Left ventricle myocardium inferior (tissue), 1 donor: ENCODE measurements at regions not wholly inside any gene's neighbourhood (a gene's known extent, or its start where the extent isn't known, plus 50 kb on each side); places are given as distances from the start of the nearest gene placed in this dataset.

Experiments used
- DNase-seq: peaks from one replicate; pipeline ENCODE4 v3.0.0-alpha.2; 2020
- H3K27ac ChIP-seq: fragments of 200-600 bp; replicated peaks from 2 replicates; pipeline ENCODE4 v1.8.0; 2021
- H3K27me3 ChIP-seq: fragments of 200-600 bp; 2 replicates; pipeline ENCODE4 v1.8.0; 2021; ENCODE audit warnings: low read depth
- H3K36me3 ChIP-seq: fragments of 200-600 bp; 2 replicates; pipeline ENCODE4 v1.8.0; 2021
- H3K4me1 ChIP-seq: fragments of 200-600 bp; 2 replicates; pipeline ENCODE4 v1.8.0; 2021
- H3K4me3 ChIP-seq: fragments of 200-600 bp; 2 replicates; pipeline ENCODE4 v1.8.0; 2021; ENCODE audit warnings: mild to moderate bottlenecking, moderate library complexity
- H3K9me3 ChIP-seq: fragments of 200-600 bp; replicated peaks from 2 replicates; pipeline ENCODE4 v1.8.0; 2021
- intact Hi-C: fragments of 100-400 bp; cut with micrococcal nuclease; formaldehyde crosslinking; loops from one replicate; pipeline ENCODE4 v1.11.0; 2022
- TF ChIP-seq, protein P1 (sequence below): fragments of 200-600 bp; IDR thresholded peaks from 2 replicates; pipeline ENCODE4 v1.8.0; 2021; ENCODE audit warnings: antibody characterized with exemption, mild to moderate bottlenecking, borderline replicate concordance
- donor health status: DM: no; HTN: yes; CAD: no; lungs with severe emphysema.

DNA sequence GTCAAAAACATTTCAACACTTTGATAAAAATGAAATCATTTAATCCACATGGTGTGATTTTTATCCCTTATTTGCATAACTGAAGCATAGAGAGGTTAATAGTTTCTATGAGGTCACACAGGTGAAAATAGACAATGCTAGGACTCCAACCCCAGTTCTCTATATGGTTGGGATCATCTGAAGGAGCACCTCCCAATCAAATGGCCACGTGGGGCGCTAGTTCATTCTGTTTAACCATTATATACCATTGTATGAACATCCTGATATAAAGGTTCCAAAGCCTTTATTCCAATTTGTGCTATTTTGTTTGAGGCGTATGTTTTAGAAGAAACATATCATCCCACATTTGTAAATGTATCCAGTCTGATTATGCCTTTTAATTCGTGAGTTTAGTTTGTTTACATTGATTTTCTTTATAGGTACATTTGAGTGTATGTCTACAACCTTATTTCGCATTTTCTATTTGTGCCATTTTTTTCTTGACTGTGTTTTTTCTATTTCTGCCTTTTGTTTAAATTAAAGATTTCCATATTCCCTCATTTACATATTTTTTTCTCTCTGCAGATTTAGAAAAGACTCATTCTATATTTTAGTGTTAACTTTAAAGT, 1092.0 kb downstream of the MAT2B start:
- H3K4me1 ChIP-seq = no peaks in the 10 kb centered on the region
- H3K27ac ChIP-seq = no peak overlapping the region
- no peaks in the 10 kb centered on the region for H3K27me3 ChIP-seq
- H3K4me3 ChIP-seq = no peak overlapping the region
- DNase-seq = no peak
- TF ChIP-seq, protein P1, sequence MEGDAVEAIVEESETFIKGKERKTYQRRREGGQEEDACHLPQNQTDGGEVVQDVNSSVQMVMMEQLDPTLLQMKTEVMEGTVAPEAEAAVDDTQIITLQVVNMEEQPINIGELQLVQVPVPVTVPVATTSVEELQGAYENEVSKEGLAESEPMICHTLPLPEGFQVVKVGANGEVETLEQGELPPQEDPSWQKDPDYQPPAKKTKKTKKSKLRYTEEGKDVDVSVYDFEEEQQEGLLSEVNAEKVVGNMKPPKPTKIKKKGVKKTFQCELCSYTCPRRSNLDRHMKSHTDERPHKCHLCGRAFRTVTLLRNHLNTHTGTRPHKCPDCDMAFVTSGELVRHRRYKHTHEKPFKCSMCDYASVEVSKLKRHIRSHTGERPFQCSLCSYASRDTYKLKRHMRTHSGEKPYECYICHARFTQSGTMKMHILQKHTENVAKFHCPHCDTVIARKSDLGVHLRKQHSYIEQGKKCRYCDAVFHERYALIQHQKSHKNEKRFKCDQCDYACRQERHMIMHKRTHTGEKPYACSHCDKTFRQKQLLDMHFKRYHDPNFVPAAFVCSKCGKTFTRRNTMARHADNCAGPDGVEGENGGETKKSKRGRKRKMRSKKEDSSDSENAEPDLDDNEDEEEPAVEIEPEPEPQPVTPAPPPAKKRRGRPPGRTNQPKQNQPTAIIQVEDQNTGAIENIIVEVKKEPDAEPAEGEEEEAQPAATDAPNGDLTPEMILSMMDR = no peak
- intact Hi-C loops = no loop called here
- no peaks in the 10 kb centered on the region for H3K36me3 ChIP-seq
- no peaks in the 10 kb centered on the region for H3K9me3 ChIP-seq

DNA sequence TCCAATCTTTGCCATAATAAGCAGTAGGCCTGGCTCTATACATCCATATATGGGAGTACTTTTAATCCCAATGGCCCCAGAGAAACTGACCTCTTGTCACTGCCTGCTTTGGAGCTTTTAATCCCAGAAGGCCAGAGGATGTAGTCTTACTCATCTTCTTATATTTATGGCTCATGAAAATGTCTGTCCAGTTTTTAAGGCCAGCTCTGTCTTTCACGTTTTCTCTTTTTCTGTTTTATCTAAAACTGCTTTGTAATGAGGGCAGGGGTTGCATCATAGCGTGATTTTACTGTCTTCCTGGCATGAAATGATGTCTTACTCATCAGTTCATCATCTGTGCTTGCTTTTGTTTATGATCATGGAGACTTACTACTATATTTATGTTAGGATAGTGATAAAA, 1094.9 kb downstream of the MAT2B start:
- intact Hi-C loops = no loop called here
- H3K4me1 ChIP-seq = no peaks in the 10 kb centered on the region
- no peaks in the 10 kb centered on the region for H3K27me3 ChIP-seq
- no peaks in the 10 kb centered on the region for H3K9me3 ChIP-seq
- TF ChIP-seq, protein P1 = no peak
- H3K27ac ChIP-seq = no peak overlapping the region
- no peaks in the 10 kb centered on the region for H3K36me3 ChIP-seq
- DNase-seq = no peak
- H3K4me3 ChIP-seq = no peak overlapping the region

DNA sequence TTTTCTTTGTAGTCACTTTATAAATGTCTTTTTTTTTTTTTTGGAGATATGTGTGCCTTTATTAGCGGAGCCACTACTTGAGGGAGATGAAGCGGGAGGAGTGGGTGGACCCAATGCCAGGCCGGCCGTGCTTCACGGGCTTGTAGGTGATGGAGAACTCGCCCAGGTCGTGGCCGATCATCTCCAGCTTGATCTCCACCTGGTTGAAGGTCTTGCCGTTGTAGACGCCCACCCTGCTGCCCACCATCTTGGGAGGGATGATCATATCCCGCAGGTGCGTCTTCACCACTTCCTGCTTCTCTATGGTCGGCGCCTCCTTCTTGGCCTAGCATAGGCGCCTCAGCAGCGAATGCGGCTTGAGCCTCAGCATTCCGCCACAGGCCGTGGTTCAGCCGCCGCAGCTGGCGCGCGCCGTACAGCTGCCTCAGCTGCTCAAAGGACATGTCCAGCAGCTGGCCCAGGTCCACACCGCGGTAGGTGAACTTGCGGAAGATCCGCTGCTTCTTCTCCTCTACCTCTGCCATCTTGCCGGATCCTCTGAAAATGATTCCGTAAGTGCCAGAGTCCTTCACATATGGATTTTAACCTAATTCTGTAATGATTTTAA, 1095.6 kb downstream of the MAT2B start:
- Histone ChIP-seq H3K4me3 (no peak overlapping the region), H3K27me3 (no peaks in the 10 kb centered on the region), H3K36me3 (no peaks in the 10 kb centered on the region), H3K9me3 (no peaks in the 10 kb centered on the region), H3K4me1 (no peaks in the 10 kb centered on the region), H3K27ac (no peak overlapping the region)
- no peak for DNase-seq
- intact Hi-C loops = no loop called here
- TF ChIP-seq, protein P1 = no peak

DNA sequence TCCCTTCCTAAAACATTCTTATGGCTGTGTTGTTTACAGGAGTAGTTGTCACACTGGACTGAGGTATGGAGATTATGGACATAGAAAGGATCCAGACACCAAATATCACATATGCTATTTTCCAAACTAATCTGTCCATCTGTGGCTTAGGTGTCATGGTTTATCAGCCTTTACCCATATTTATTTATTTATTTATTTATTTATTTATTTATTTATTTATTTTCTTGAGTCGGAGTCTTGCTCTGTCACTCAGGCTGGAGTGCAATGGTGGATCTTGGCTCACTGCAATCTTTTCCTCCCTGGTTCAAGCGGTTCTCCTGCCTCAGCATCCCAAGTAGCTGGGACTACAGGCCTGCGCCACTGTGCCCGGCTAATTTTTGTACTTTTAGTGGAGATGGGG, 1103.1 kb downstream of the MAT2B start:
- TF ChIP-seq, protein P1 = no peak
- H3K4me1 ChIP-seq = no peaks in the 10 kb centered on the region
- peaks cover 8% of the 10 kb centered on the region for H3K9me3 ChIP-seq
- no peaks in the 10 kb centered on the region for H3K27me3 ChIP-seq
- intact Hi-C loops = no loop called here
- no peaks in the 10 kb centered on the region for H3K36me3 ChIP-seq
- no peak overlapping the region for H3K4me3 ChIP-seq
- H3K27ac ChIP-seq = no peak overlapping the region
- no peak for DNase-seq

DNA sequence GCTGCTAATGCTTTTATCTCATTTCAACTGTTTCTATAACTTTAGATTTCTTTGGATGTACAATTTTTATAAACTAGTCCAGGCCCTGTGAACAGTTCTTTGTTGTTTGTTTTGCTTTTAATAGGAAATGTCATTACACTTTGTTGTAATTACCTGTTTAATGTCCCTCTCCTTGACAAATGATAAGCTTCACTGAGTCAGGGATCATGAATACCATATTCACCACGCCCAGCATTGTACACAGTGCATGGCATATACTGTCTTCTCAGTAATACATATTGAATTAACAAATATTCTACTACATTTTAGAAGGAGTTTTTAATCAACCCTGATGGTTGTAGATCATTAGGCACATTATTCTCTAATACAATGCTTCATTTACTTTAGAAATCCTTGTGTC, 1105.0 kb downstream of the MAT2B start:
- no peak overlapping the region for H3K4me3 ChIP-seq
- intact Hi-C loops = no loop called here
- no peak for DNase-seq
- H3K27me3 ChIP-seq = no peaks in the 10 kb centered on the region
- no peak overlapping the region for H3K27ac ChIP-seq
- no peaks in the 10 kb centered on the region for H3K4me1 ChIP-seq
- peaks cover 8% of the 10 kb centered on the region for H3K9me3 ChIP-seq
- no peaks in the 10 kb centered on the region for H3K36me3 ChIP-seq
- TF ChIP-seq, protein P1 = no peak
